AG09319 (cell line): ENCODE measurements at regions not wholly inside any gene's neighbourhood (a gene's known extent, or its start where the extent isn't known, plus 50 kb on each side); places are given as distances from the start of the nearest gene placed in this dataset.

ENCODE experiments used
- DNase-seq: peaks from one replicate; pipeline ENCODE4 v3.0.0-alpha.2; 2010; ENCODE audit warnings: low read depth; ENCODE audit errors: extremely low read depth
- TF ChIP-seq, protein P1 (sequence below): IDR thresholded peaks from 2 replicates; pipeline ENCODE4 v1.5.1; 2011; ENCODE audit warnings: low read depth, mild to moderate bottlenecking, inconsistent platforms, low read length, moderate library complexity

DNA sequence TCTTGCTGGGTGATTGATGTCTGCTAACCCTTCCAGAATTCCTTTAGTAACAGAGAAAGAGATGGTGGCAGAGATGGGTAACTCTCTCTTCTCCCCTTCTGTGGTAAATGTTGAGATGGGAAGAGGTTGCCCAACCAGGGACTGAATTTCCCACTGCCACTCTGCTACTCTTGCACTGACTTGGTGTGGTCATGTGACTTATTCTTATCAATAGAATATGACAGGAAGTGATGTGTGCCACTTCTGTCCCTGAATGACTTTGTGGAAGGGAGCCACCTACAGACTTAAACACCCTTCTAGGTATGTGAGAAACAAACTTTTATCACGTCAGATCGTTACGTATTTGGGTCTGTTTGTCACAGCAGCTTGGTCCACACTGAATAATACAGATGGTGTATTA, 132.9 kb downstream of the ZNF621 start:
- TF ChIP-seq, protein P1, sequence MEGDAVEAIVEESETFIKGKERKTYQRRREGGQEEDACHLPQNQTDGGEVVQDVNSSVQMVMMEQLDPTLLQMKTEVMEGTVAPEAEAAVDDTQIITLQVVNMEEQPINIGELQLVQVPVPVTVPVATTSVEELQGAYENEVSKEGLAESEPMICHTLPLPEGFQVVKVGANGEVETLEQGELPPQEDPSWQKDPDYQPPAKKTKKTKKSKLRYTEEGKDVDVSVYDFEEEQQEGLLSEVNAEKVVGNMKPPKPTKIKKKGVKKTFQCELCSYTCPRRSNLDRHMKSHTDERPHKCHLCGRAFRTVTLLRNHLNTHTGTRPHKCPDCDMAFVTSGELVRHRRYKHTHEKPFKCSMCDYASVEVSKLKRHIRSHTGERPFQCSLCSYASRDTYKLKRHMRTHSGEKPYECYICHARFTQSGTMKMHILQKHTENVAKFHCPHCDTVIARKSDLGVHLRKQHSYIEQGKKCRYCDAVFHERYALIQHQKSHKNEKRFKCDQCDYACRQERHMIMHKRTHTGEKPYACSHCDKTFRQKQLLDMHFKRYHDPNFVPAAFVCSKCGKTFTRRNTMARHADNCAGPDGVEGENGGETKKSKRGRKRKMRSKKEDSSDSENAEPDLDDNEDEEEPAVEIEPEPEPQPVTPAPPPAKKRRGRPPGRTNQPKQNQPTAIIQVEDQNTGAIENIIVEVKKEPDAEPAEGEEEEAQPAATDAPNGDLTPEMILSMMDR = no peak
- DNase-seq = no peak

DNA sequence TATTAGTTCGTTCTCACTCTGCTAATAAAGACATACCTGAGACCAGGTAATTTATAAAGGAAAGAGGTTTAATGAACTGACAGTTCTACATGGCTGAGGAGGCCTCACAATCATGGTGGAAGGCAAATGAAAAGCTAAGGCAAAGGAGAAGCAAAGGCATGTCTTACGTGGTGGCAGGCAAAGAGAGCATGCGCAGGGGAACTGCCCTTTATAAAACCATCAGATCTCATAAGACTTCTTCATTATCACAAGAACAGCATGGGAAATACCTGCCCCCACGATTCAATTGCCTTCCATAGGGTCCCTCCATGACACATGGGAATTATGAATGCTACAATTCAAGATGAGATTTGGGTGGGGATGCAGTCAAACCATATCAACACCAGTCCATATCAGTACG, 133.5 kb downstream of the ZNF621 start:
- TF ChIP-seq, protein P1 = no peak
- no peak for DNase-seq

DNA sequence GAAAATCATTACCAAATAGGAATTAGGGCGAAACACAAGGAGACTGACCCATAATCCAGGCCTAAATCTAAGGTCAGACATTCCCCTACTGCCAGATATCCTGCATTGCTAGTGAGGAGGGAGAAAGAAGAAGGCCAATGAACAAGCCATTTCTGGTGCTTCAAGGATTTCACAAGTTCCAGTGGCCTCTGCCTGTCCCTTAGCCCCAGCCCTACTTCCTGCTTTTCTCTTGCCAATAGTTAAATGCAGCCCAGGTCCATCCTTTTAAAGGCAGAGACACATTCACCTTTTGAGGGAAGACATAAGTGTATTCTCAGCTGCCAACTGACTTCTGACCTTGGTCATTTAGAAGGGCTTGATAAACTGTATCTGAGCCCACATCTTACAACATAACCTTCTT, 135.8 kb downstream of the ZNF621 start:
- no peak for DNase-seq
- TF ChIP-seq, protein P1 = no peak

DNA sequence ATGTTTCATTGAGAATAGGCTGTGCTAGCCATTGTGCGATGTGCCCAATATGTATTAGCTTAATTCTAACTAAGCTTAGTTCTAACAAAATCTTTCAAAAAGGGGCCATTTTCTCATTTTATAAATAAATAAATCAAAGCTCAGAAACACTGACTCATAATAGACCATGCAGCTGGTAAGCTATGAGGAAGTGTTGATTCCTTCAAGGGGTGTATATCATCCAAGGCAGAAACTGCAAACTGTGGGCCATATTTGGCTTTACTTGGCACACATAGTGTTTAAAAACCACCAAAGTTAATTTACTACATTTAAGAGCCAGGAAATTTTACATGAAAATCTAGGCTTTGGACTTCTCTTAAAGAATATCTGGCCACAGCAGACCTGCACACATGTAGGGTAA, 136.5 kb downstream of the ZNF621 start:
- DNase-seq = no peak
- TF ChIP-seq, protein P1 = no peak

DNA sequence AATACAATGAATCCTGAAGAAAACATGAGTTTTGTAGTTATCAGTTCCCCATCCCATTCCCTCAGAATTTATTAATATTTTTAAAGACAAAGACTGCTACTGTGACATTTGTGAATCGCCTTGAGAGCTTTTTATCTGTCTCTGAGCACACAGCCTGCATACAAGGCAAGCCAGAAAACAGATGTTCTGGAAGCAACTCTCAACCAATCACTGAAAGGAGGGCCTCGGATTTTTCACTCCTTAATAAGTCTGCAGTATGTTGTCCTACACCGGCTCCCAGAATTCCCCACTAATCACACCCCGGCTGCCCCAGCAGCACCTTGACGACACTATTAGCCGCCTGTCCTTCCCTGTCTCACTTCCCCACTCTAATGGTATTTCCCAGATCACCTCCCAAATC, 138.5 kb downstream of the ZNF621 start:
- TF ChIP-seq, protein P1 = no peak
- no peak for DNase-seq

DNA sequence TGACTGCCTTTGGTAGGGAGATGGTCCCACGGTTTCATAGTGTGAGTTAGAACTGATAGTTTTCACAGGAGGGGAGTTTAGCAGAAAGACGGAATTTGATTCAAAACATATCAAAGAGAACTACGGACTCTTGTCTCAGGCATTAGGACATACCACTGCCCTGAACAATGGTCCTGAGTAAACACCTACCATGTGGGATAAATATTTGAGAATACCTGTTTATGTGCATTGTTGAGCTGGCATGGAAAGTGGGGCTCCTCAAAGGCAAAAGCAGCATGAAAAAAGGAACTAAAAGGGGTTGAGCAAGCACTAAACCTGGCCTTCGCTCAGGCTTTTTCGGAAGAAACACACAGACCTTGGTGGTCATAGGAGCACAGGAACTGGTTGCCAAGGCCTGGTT, 144.4 kb downstream of the ZNF621 start:
- TF ChIP-seq, protein P1 = no peak
- DNase-seq = no peak

DNA sequence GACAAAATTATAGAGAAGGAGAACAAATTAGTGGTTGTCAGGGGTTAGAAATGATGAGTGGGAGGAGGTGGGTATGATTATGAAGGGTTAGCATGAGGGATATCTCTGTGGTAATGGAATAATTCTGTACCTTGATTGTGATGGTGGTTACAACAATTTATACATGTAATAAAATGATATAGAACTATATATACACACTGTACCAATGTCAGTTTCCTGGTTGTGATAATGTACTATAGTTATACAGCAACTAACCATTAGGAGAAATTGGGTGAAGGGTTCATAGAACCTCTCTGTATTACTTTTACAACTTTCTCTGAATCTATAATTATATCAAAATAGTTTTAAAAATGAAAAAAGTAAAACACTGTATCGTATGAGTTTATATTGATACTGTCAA, 148.1 kb downstream of the ZNF621 start:
- no peak for DNase-seq
- TF ChIP-seq, protein P1 = no peak
